Keratinocyte (primary cell): ENCODE measurements at regions not wholly inside any gene's neighbourhood (a gene's known extent, or its start where the extent isn't known, plus 50 kb on each side); places are given as distances from the start of the nearest gene placed in this dataset.

ENCODE experiments used
- DNase-seq: peaks from one replicate; pipeline ENCODE4 v3.0.0-alpha.2; 2011; ENCODE audit warnings: low read depth, missing footprints, low spot score
- FAIRE-seq: peaks from 2 replicates; lab custom pipeline; 2011; peaks lifted over from hg19 to GRCh38; lab: Jason Lieb, UNC
- H2AFZ ChIP-seq: 2 replicates; pipeline ENCODE4 v1.6.0; 2012; ENCODE audit warnings: low read length, control low read depth, inconsistent platforms; ENCODE audit not compliant: control insufficient read depth
- H3K27ac ChIP-seq: 2 replicates; pipeline ENCODE4 v1.5.1; 2011; ENCODE audit warnings: low read length; ENCODE audit not compliant: control insufficient read depth, insufficient read depth
- H3K27me3 ChIP-seq: 3 replicates; pipeline ENCODE4 v1.6.0; 2011; ENCODE audit warnings: low read length; ENCODE audit not compliant: control insufficient read depth, insufficient read depth; ENCODE audit errors: extremely low read depth
- H3K36me3 ChIP-seq, 2 experiments: 2 replicates in 1 of 2; 3 replicates in 1 of 2; pipeline ENCODE4 v1.5.1; 2011; ENCODE audit warnings: low read length in 2 of 2, mild to moderate bottlenecking in 1 of 2; ENCODE audit not compliant: control insufficient read depth in 2 of 2, insufficient read depth in 2 of 2; ENCODE audit errors: extremely low read depth in 1 of 2
- H3K4me1 ChIP-seq: 3 replicates; pipeline ENCODE4 v1.5.1; 2011; ENCODE audit warnings: low read length; ENCODE audit not compliant: control insufficient read depth, insufficient read depth; ENCODE audit errors: extremely low read depth
- H3K4me2 ChIP-seq: 3 replicates; pipeline ENCODE4 v1.6.0; 2011; ENCODE audit warnings: low read depth, low read length; ENCODE audit not compliant: control insufficient read depth, insufficient read depth; ENCODE audit errors: extremely low read depth
- H3K4me3 ChIP-seq, 3 experiments: fragments of 200-600 bp in 1 of 3; sonication (generic) in 1 of 3; 2 replicates in 2 of 3; 3 replicates in 1 of 3; pipeline ENCODE4 v1.5.1; 2011 to 2016; ENCODE audit warnings: low read length in 3 of 3, mild to moderate bottlenecking in 3 of 3, control low read depth in 2 of 3, inconsistent platforms in 1 of 3, low read depth in 1 of 3, mixed read lengths in 1 of 3, mixed run types in 1 of 3, moderate library complexity in 1 of 3; ENCODE audit not compliant: control insufficient read depth in 2 of 3, insufficient read depth in 2 of 3; ENCODE audit errors: extremely low read depth in 1 of 3
- H3K79me2 ChIP-seq: 2 replicates; pipeline ENCODE4 v1.6.0; 2012; ENCODE audit warnings: low read length; ENCODE audit not compliant: control insufficient read depth, insufficient read depth
- H3K9ac ChIP-seq: 3 replicates; pipeline ENCODE4 v1.6.0; 2011; ENCODE audit warnings: low read length; ENCODE audit not compliant: control insufficient read depth, insufficient read depth; ENCODE audit errors: extremely low read depth
- H3K9me1 ChIP-seq: 3 replicates; pipeline ENCODE4 v1.6.0; 2011; ENCODE audit warnings: low read length; ENCODE audit not compliant: control insufficient read depth, insufficient read depth; ENCODE audit errors: extremely low read depth
- H3K9me3 ChIP-seq: 2 replicates; pipeline ENCODE4 v1.5.1; 2012; ENCODE audit warnings: low read depth, low read length; ENCODE audit not compliant: control insufficient read depth
- H4K20me1 ChIP-seq: 3 replicates; pipeline ENCODE4 v1.6.0; 2011; ENCODE audit warnings: low read length; ENCODE audit not compliant: control insufficient read depth, insufficient read depth; ENCODE audit errors: extremely low read depth
- CTCF ChIP-seq, 3 experiments: IDR thresholded peaks in 1 of 3; conservative IDR thresholded peaks in 1 of 3; optimal IDR thresholded peaks in 1 of 3; 2 replicates in 2 of 3; 3 replicates in 1 of 3; pipeline versions ENCODE3 to v1.5.1; 2011; ENCODE audit warnings: low read length in 3 of 3, mild to moderate bottlenecking in 3 of 3, moderate library complexity in 2 of 3, control low read depth in 1 of 3, inconsistent platforms in 1 of 3; ENCODE audit not compliant: insufficient read depth in 2 of 3; ENCODE audit errors: extremely low read depth in 1 of 3
- EZH2 ChIP-seq: IDR thresholded peaks from one replicate; pipeline ENCODE4 v1.6.1; 2012; ENCODE audit warnings: inconsistent platforms, mild to moderate bottlenecking, low read length, moderate library complexity
- dilution Hi-C: fragments of 300-500 bp; cut with MboI; formaldehyde crosslinking; loops from one replicate; pipeline ENCODE4 v1.7.0; 2020; ENCODE audit warnings: low sequenced_read_pairs; ENCODE audit not compliant: extremely low pct_ligation_motif_present

- Histone ChIP-seq H3K4me1 (no peaks in the 10 kb centered on the region), H3K9ac (no peak overlapping the region), H4K20me1 (no peaks in the 10 kb centered on the region), H2AFZ (no peak overlapping the region), H3K4me3 (no peak overlapping the region), H3K27ac (no peak overlapping the region), H3K36me3 (no peaks in the 10 kb centered on the region), H3K4me2 (no peak overlapping the region), H3K9me1 (no peaks in the 10 kb centered on the region), H3K9me3 (no peaks in the 10 kb centered on the region), H3K79me2 (no peaks in the 10 kb centered on the region), H3K27me3 (peaks cover 4% of the 10 kb centered on the region)
- DNase-seq, result no peak
- dilution Hi-C loops, result no loop called here
- no peak for TF ChIP-seq EZH2
- no peak for TF ChIP-seq CTCF (optimal IDR thresholded peaks at IDR 0.05 in 1 of 3, IDR thresholded peaks at IDR 0.05 in 1 of 3, conservative IDR thresholded peaks at IDR 0.05 in 1 of 3; ENCODE audit: extremely low read depth in 1 of 3, insufficient read depth in 2 of 3, low read length in 3 of 3)
- FAIRE-seq, result no peak
These were observed 78.3 kb upstream of the LMCD1 start for GRCh38 chr3:8423307-8423706.

- H3K27me3 ChIP-seq, result peaks cover 4% of the 10 kb centered on the region
- FAIRE-seq (no peak), DNase-seq (no peak)
- no peak overlapping the region for H2AFZ ChIP-seq
- H3K4me3 ChIP-seq, result no peak overlapping the region
- TF ChIP-seq EZH2, result no peak
- no peak for TF ChIP-seq CTCF (optimal IDR thresholded peaks at IDR 0.05 in 1 of 3, IDR thresholded peaks at IDR 0.05 in 1 of 3, conservative IDR thresholded peaks at IDR 0.05 in 1 of 3; ENCODE audit: extremely low read depth in 1 of 3, insufficient read depth in 2 of 3, low read length in 3 of 3)
- H3K4me1 ChIP-seq, result no peaks in the 10 kb centered on the region
- dilution Hi-C loops, result no loop called here
- H4K20me1 ChIP-seq, result no peaks in the 10 kb centered on the region
- H3K36me3 ChIP-seq, result no peaks in the 10 kb centered on the region
- no peak overlapping the region for H3K4me2 ChIP-seq
- no peak overlapping the region for H3K9ac ChIP-seq
- H3K9me3 ChIP-seq, result no peaks in the 10 kb centered on the region
- no peaks in the 10 kb centered on the region for H3K79me2 ChIP-seq
- no peaks in the 10 kb centered on the region for H3K9me1 ChIP-seq
- H3K27ac ChIP-seq, result no peak overlapping the region
These were observed 77.3 kb upstream of the LMCD1 start for GRCh38 chr3:8424281-8424680.
